K562 (cell line): ENCODE measurements at regions not wholly inside any gene's neighbourhood (a gene's known extent, or its start where the extent isn't known, plus 50 kb on each side); places are given as distances from the start of the nearest gene placed in this dataset.

Experiments used
- ETV6 ChIP-seq, 3 experiments: fragments of 150-350 bp in 1 of 3; sonication (generic) in 1 of 3; formaldehyde crosslinking in 1 of 3; IDR thresholded peaks; 2 replicates each; pipeline versions ENCODE4 v1.6.1 to v1.8.0; 2014 to 2022; ENCODE audit warnings: borderline replicate concordance in 2 of 3, low read depth in 2 of 3, antibody characterized with exemption in 1 of 3, low read length in 1 of 3, mild to moderate bottlenecking in 1 of 3, missing genetic modification reagents in 1 of 3
- POLR2H ChIP-seq: IDR thresholded peaks from 2 replicates; pipeline ENCODE4 v1.6.1; 2016; ENCODE audit warnings: missing genetic modification characterization, low read depth, mild to moderate bottlenecking, control low read depth, missing compliant biosample characterization, moderate library complexity
- SMAD1 ChIP-seq: fragments of 150-350 bp; IDR thresholded peaks from 2 replicates; pipeline ENCODE4 v1.6.1; 2014; ENCODE audit warnings: low read length, low read depth; ENCODE audit not compliant: partially characterized antibody
- ZFP36 ChIP-seq: fragments of 150-350 bp; IDR thresholded peaks from 2 replicates; pipeline ENCODE4 v1.6.1; 2018; ENCODE audit warnings: low read length, low read depth; ENCODE audit not compliant: partially characterized antibody
- ZNF57 ChIP-seq: fragments of 450-650 bp; formaldehyde crosslinking; IDR thresholded peaks from 2 replicates; pipeline ENCODE4 v1.4.0; 2020; ENCODE audit warnings: mild to moderate bottlenecking, moderate library complexity
- TF ChIP-seq, protein P1 (sequence below), 2 experiments: fragments of 450-650 bp in 1 of 2; sonication (generic) in 1 of 2; formaldehyde crosslinking in 1 of 2; IDR thresholded peaks in 1 of 2; conservative IDR thresholded peaks in 1 of 2; 2 replicates each; pipeline versions ENCODE4 v1.6.1 to v1.8.1; 2016 to 2023; ENCODE audit warnings: mild to moderate bottlenecking in 2 of 2, moderate library complexity in 2 of 2, inconsistent platforms in 1 of 2, missing genetic modification reagents in 1 of 2
- TF ChIP-seq, protein P2 (sequence below): sonication (generic); formaldehyde crosslinking; IDR thresholded peaks from 2 replicates; pipeline ENCODE4 v1.9.0; 2022; ENCODE audit warnings: mild to moderate bottlenecking, missing genetic modification reagents

GRCh38 chr3:115275896-115276295 is 128.8 kb upstream of the ZBTB20 start:
- TF ChIP-seq ETV6 (IDR thresholded peaks at IDR 0.05; ENCODE audit: borderline replicate concordance in 1 of 2, low read depth in 2 of 2, low read length in 1 of 2) (no peak), ETV6 (CRISPR knock-in tag; IDR thresholded peaks at IDR 0.05; ENCODE audit: borderline replicate concordance) (no peak), POLR2H (tag) (no peak), ZNF57 (no peak), SMAD1 (no peak), ZFP36 (no peak)
- TF ChIP-seq, protein P1, sequence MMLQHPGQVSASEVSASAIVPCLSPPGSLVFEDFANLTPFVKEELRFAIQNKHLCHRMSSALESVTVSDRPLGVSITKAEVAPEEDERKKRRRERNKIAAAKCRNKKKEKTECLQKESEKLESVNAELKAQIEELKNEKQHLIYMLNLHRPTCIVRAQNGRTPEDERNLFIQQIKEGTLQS (IDR thresholded peaks at IDR 0.05) = no peak
- TF ChIP-seq, protein P1 (CRISPR knock-in tag; conservative IDR thresholded peaks at IDR 0.05) = no peak
- TF ChIP-seq, protein P2, sequence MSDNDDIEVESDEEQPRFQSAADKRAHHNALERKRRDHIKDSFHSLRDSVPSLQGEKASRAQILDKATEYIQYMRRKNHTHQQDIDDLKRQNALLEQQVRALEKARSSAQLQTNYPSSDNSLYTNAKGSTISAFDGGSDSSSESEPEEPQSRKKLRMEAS (CRISPR knock-in tag) = no peak
